WTC11 (cell line): ENCODE measurements at regions not wholly inside any gene's neighbourhood (a gene's known extent, or its start where the extent isn't known, plus 50 kb on each side); places are given as distances from the start of the nearest gene placed in this dataset.

ENCODE experiments used
- ATAC-seq: fragments of 200-7000 bp; cut with Tn5 transposase; 2 replicates; pipeline ENCODE4 v1.10.0; 2021; ENCODE audit warnings: mild to moderate bottlenecking, moderate library complexity
- CTCF ChIA-PET: fragments of 300-600 bp; sonication (Branson Sonifier 250); formaldehyde crosslinking; loops from one replicate; lab custom pipeline; 2021; ENCODE audit warnings: antibody characterized with exemption; lab: Charles Lee
- POLR2A ChIA-PET: fragments of 350-600 bp; sonication (Branson Sonifier 250); formaldehyde crosslinking; loops from one replicate; lab custom pipeline; 2021; ENCODE audit warnings: antibody characterized with exemption; lab: Charles Lee
- DNase-seq: peaks from one replicate; pipeline ENCODE4 v3.0.0; 2021; ENCODE audit warnings: low spot score
- H3K27ac Mint-ChIP-seq: 2 replicates; pipeline ENCODE4 v1.8.0; 2021; ENCODE audit warnings: mixed read lengths
- H3K27me3 Mint-ChIP-seq: 2 replicates; pipeline ENCODE4 v1.8.0; 2021; ENCODE audit warnings: low read depth, mild to moderate bottlenecking, moderate library complexity, mixed read lengths
- H3K36me3 Mint-ChIP-seq: 2 replicates; pipeline ENCODE4 v1.8.0; 2021; ENCODE audit warnings: mixed read lengths
- H3K4me1 Mint-ChIP-seq: 2 replicates; pipeline ENCODE4 v1.8.0; 2022; ENCODE audit warnings: mixed read lengths
- H3K4me3 Mint-ChIP-seq: 2 replicates; pipeline ENCODE4 v1.8.0; 2021; ENCODE audit warnings: mild to moderate bottlenecking, moderate library complexity, mixed read lengths
- H3K9me3 Mint-ChIP-seq: 2 replicates; pipeline ENCODE4 v1.8.0; 2021; ENCODE audit warnings: mixed read lengths
- CDX4 ChIP-seq: fragments of 250-450 bp; sonication (Bioruptor Pico); IDR thresholded peaks from 2 replicates; pipeline ENCODE4 v1.9.0; 2021; ENCODE audit warnings: moderate library complexity, mild to moderate bottlenecking, inconsistent platforms, borderline replicate concordance
- ERG ChIP-seq: fragments of 250-450 bp; sonication (Bioruptor Pico); IDR thresholded peaks from 2 replicates; pipeline ENCODE4 v1.8.0; 2021; ENCODE audit warnings: mild to moderate bottlenecking
- ETV6 ChIP-seq: sonication (generic); formaldehyde crosslinking; IDR thresholded peaks from 2 replicates; pipeline ENCODE4 v1.8.1; 2022; ENCODE audit warnings: mild to moderate bottlenecking, missing genetic modification reagents
- FOXJ3 ChIP-seq: sonication (generic); formaldehyde crosslinking; IDR thresholded peaks from 2 replicates; pipeline ENCODE4 v1.9.0; 2021; ENCODE audit warnings: missing genetic modification reagents, mild to moderate bottlenecking, borderline replicate concordance
- GTF2I ChIP-seq: fragments of 250-450 bp; sonication (Bioruptor Pico); conservative IDR thresholded peaks from 2 replicates; pipeline ENCODE4 v1.4.0; 2021; ENCODE audit warnings: mild to moderate bottlenecking
- IRF1 ChIP-seq: sonication (generic); formaldehyde crosslinking; IDR thresholded peaks from 2 replicates; pipeline ENCODE4 v1.8.0; 2023; ENCODE audit warnings: missing genetic modification reagents
- IRF2 ChIP-seq: sonication (generic); formaldehyde crosslinking; IDR thresholded peaks from 2 replicates; pipeline ENCODE4 v1.8.0; 2022; ENCODE audit warnings: low read depth, missing genetic modification reagents, borderline replicate concordance
- MAX ChIP-seq: sonication (generic); formaldehyde crosslinking; IDR thresholded peaks from 2 replicates; pipeline ENCODE4 v1.8.0; 2022; ENCODE audit warnings: mild to moderate bottlenecking, missing genetic modification reagents
- MLX ChIP-seq: sonication (generic); formaldehyde crosslinking; IDR thresholded peaks from 2 replicates; pipeline ENCODE4 v1.8.1; 2023; ENCODE audit warnings: mild to moderate bottlenecking, missing genetic modification reagents, moderate library complexity
- MYBL2 ChIP-seq: sonication (generic); formaldehyde crosslinking; IDR thresholded peaks from 2 replicates; pipeline ENCODE4 v1.8.1; 2023; ENCODE audit warnings: mild to moderate bottlenecking, moderate library complexity, missing genetic modification reagents
- NFATC4 ChIP-seq: fragments of 250-450 bp; sonication (Bioruptor Pico); IDR thresholded peaks from 2 replicates; pipeline ENCODE4 v1.9.0; 2021; ENCODE audit warnings: mild to moderate bottlenecking
- NFYB ChIP-seq: sonication (generic); formaldehyde crosslinking; conservative IDR thresholded peaks from 2 replicates; pipeline ENCODE4 v1.8.0; 2022; ENCODE audit warnings: low read depth, missing genetic modification reagents
- PRRX2 ChIP-seq: fragments of 250-450 bp; sonication (Bioruptor Pico); IDR thresholded peaks from 2 replicates; pipeline ENCODE4 v1.8.0; 2021; ENCODE audit warnings: mild to moderate bottlenecking
- RELA ChIP-seq: sonication (generic); formaldehyde crosslinking; IDR thresholded peaks from 2 replicates; pipeline ENCODE4 v1.8.1; 2022; ENCODE audit warnings: missing genetic modification reagents, mild to moderate bottlenecking, borderline replicate concordance
- TEAD4 ChIP-seq: sonication (generic); formaldehyde crosslinking; IDR thresholded peaks from 2 replicates; pipeline ENCODE4 v1.8.0; 2022; ENCODE audit warnings: mild to moderate bottlenecking, missing genetic modification reagents
- TP53 ChIP-seq: sonication (generic); formaldehyde crosslinking; IDR thresholded peaks from 2 replicates; pipeline ENCODE4 v1.8.1; 2023; ENCODE audit warnings: mild to moderate bottlenecking, missing genetic modification reagents
- ZBTB21 ChIP-seq: sonication (generic); formaldehyde crosslinking; IDR thresholded peaks from 2 replicates; pipeline ENCODE4 v1.8.1; 2023; ENCODE audit warnings: mild to moderate bottlenecking, missing genetic modification reagents, borderline replicate concordance
- ZNF219 ChIP-seq: sonication (generic); formaldehyde crosslinking; IDR thresholded peaks from 2 replicates; pipeline ENCODE4 v1.8.0; 2023; ENCODE audit warnings: missing genetic modification reagents, mild to moderate bottlenecking, borderline replicate concordance
- ZNF232 ChIP-seq: sonication (generic); formaldehyde crosslinking; IDR thresholded peaks from 2 replicates; pipeline ENCODE4 v1.8.0; 2022; ENCODE audit warnings: mild to moderate bottlenecking, missing genetic modification reagents
- ZNF423 ChIP-seq: fragments of 250-450 bp; sonication (Bioruptor Pico); IDR thresholded peaks from 2 replicates; pipeline ENCODE4 v2.1.2; 2022; ENCODE audit warnings: mild to moderate bottlenecking, moderate library complexity
- TF ChIP-seq, protein P1 (sequence below): sonication (generic); formaldehyde crosslinking; IDR thresholded peaks from 2 replicates; pipeline ENCODE4 v1.8.1; 2022; ENCODE audit warnings: mild to moderate bottlenecking, moderate library complexity, missing genetic modification reagents
- TF ChIP-seq, protein P2 (sequence below): sonication (generic); formaldehyde crosslinking; IDR thresholded peaks from 2 replicates; pipeline ENCODE4 v1.8.0; 2022; ENCODE audit warnings: missing genetic modification reagents
- TF ChIP-seq, protein P3 (sequence below): sonication (generic); formaldehyde crosslinking; conservative IDR thresholded peaks from 2 replicates; pipeline ENCODE4 v1.8.1; 2022; ENCODE audit warnings: mild to moderate bottlenecking, missing genetic modification reagents
- TF ChIP-seq, protein P4 (sequence below): sonication (generic); formaldehyde crosslinking; conservative IDR thresholded peaks from 2 replicates; pipeline ENCODE4 v1.8.1; 2023; ENCODE audit warnings: mild to moderate bottlenecking, low read depth, missing genetic modification reagents, moderate library complexity

DNA sequence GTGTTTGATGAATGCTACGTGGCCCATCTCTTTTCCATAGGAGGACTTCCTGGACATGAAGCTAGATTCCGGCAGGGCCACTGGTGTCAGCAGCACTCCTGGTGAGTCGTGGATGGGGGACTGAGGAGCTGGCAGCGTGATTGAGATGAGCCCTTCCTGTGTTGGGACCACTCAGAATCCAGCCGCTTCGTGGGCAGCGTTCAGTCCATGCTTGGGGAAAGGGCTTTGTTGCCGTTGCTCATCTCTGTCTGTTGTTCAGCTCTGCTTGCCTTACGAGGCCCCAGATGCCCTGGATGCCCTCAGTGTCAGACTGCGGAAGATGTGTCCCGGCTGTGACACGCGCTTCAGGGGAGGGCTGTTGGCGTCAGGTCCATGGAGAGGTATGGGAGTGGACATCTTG lies 127.1 kb upstream of the RTL1 start:
- Mint-ChIP-seq H3K4me1 (no peaks in the 10 kb centered on the region), H3K27me3 (no peaks in the 10 kb centered on the region), H3K9me3 (no peaks in the 10 kb centered on the region), H3K27ac (no peak overlapping the region), H3K4me3 (no peak overlapping the region), H3K36me3 (peaks cover 42% of the 10 kb centered on the region)
- ChIA-PET POLR2A (no interaction called here), CTCF (no interaction called here)
- ATAC-seq (no peak), DNase-seq (no peak)
- TF ChIP-seq NFYB (CRISPR knock-in tag) = no peak
- TF ChIP-seq, protein P1, sequence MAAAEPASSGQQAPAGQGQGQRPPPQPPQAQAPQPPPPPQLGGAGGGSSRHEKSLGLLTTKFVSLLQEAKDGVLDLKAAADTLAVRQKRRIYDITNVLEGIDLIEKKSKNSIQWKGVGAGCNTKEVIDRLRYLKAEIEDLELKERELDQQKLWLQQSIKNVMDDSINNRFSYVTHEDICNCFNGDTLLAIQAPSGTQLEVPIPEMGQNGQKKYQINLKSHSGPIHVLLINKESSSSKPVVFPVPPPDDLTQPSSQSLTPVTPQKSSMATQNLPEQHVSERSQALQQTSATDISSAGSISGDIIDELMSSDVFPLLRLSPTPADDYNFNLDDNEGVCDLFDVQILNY (CRISPR knock-in tag) = no peak
- TF ChIP-seq GTF2I (CRISPR knock-in tag) = no peak
- TF ChIP-seq ZNF232 (CRISPR knock-in tag) = no peak
- TF ChIP-seq, protein P2, sequence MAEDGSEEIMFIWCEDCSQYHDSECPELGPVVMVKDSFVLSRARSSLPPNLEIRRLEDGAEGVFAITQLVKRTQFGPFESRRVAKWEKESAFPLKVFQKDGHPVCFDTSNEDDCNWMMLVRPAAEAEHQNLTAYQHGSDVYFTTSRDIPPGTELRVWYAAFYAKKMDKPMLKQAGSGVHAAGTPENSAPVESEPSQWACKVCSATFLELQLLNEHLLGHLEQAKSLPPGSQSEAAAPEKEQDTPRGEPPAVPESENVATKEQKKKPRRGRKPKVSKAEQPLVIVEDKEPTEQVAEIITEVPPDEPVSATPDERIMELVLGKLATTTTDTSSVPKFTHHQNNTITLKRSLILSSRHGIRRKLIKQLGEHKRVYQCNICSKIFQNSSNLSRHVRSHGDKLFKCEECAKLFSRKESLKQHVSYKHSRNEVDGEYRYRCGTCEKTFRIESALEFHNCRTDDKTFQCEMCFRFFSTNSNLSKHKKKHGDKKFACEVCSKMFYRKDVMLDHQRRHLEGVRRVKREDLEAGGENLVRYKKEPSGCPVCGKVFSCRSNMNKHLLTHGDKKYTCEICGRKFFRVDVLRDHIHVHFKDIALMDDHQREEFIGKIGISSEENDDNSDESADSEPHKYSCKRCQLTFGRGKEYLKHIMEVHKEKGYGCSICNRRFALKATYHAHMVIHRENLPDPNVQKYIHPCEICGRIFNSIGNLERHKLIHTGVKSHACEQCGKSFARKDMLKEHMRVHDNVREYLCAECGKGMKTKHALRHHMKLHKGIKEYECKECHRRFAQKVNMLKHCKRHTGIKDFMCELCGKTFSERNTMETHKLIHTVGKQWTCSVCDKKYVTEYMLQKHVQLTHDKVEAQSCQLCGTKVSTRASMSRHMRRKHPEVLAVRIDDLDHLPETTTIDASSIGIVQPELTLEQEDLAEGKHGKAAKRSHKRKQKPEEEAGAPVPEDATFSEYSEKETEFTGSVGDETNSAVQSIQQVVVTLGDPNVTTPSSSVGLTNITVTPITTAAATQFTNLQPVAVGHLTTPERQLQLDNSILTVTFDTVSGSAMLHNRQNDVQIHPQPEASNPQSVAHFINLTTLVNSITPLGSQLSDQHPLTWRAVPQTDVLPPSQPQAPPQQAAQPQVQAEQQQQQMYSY = no peak
- TF ChIP-seq TEAD4 (CRISPR knock-in tag) = no peak
- TF ChIP-seq IRF1 (CRISPR knock-in tag) = no peak
- no peak for TF ChIP-seq MYBL2
- TF ChIP-seq RELA = no peak
- TF ChIP-seq NFATC4 (CRISPR knock-in tag) = no peak

DNA sequence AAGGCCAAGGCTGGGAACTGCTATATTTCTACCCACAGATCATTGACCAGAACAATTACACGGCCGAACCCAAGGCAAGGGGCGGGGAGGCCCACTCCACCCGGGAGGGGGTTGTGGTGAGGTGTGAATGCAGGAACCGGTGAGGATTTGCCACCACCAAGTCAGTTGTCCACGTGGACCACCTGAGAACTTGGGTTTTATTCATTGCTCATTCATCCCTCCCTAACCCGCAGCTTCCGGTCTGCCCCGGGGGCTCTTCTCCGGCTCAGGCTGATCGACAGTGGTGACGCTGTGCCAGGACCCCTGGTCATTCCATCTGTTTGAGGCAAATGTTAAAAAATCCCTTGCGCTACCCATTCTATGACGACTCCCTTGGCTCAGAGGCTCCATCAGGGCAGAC lies 127.7 kb upstream of the RTL1 start:
- ChIA-PET POLR2A (no interaction called here), CTCF (no interaction called here)
- TF ChIP-seq MLX (CRISPR knock-in tag) = no peak
- no peak for TF ChIP-seq FOXJ3 (CRISPR knock-in tag)
- TF ChIP-seq TP53 = no peak
- no peak for TF ChIP-seq TEAD4 (CRISPR knock-in tag)
- no peak for TF ChIP-seq ETV6 (CRISPR knock-in tag)
- TF ChIP-seq, protein P3, sequence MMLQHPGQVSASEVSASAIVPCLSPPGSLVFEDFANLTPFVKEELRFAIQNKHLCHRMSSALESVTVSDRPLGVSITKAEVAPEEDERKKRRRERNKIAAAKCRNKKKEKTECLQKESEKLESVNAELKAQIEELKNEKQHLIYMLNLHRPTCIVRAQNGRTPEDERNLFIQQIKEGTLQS (CRISPR knock-in tag) = no peak
- no peak for TF ChIP-seq ZNF423 (CRISPR knock-in tag)
- no peak for TF ChIP-seq CDX4
- no peak for TF ChIP-seq PRRX2 (CRISPR knock-in tag)
- TF ChIP-seq, protein P4, sequence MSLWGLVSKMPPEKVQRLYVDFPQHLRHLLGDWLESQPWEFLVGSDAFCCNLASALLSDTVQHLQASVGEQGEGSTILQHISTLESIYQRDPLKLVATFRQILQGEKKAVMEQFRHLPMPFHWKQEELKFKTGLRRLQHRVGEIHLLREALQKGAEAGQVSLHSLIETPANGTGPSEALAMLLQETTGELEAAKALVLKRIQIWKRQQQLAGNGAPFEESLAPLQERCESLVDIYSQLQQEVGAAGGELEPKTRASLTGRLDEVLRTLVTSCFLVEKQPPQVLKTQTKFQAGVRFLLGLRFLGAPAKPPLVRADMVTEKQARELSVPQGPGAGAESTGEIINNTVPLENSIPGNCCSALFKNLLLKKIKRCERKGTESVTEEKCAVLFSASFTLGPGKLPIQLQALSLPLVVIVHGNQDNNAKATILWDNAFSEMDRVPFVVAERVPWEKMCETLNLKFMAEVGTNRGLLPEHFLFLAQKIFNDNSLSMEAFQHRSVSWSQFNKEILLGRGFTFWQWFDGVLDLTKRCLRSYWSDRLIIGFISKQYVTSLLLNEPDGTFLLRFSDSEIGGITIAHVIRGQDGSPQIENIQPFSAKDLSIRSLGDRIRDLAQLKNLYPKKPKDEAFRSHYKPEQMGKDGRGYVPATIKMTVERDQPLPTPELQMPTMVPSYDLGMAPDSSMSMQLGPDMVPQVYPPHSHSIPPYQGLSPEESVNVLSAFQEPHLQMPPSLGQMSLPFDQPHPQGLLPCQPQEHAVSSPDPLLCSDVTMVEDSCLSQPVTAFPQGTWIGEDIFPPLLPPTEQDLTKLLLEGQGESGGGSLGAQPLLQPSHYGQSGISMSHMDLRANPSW (CRISPR knock-in tag) = no peak
- TF ChIP-seq ZNF219 (CRISPR knock-in tag) = no peak
- no peak for TF ChIP-seq MAX (CRISPR knock-in tag)
- no peak for TF ChIP-seq ERG (CRISPR knock-in tag)
- TF ChIP-seq ZBTB21 (CRISPR knock-in tag) = no peak
- TF ChIP-seq, protein P1 (CRISPR knock-in tag) = no peak
- TF ChIP-seq IRF2 (CRISPR knock-in tag) = no peak
- Mint-ChIP-seq H3K4me3 (no peak overlapping the region), H3K4me1 (no peaks in the 10 kb centered on the region), H3K27me3 (no peaks in the 10 kb centered on the region), H3K27ac (no peak overlapping the region), H3K9me3 (no peaks in the 10 kb centered on the region), H3K36me3 (peaks cover 45% of the 10 kb centered on the region)
- DNase-seq (no peak), ATAC-seq (no peak)
